Spleen (tissue), 11 donors: ENCODE measurements at regions not wholly inside any gene's neighbourhood (a gene's known extent, or its start where the extent isn't known, plus 50 kb on each side); places are given as distances from the start of the nearest gene placed in this dataset.

Source experiments
- DNase-seq: peaks from one replicate; pipeline ENCODE4 v3.0.0-alpha.2; 2020
- H3K27ac ChIP-seq, 8 donors: fragments of 200-600 bp; sonication (generic) in 7 of 8; 1 replicate in 4 of 8; 2 replicates in 4 of 8; pipeline versions ENCODE4 v1.5.0 to v1.8.0; 2016 to 2021; ENCODE audit warnings: inconsistent platforms in 4 of 8, mild to moderate bottlenecking in 4 of 8, moderate library complexity in 1 of 8
- H3K27me3 ChIP-seq, 7 donors: fragments of 200-600 bp; sonication (generic) in 6 of 7; replicated peaks in 1 of 7; 1 replicate in 4 of 7; 2 replicates in 3 of 7; pipeline versions ENCODE4 v1.5.0 to v1.8.0; 2016 to 2021; ENCODE audit warnings: inconsistent platforms in 3 of 7, mild to moderate bottlenecking in 1 of 7
- H3K36me3 ChIP-seq, 6 donors: fragments of 200-600 bp; sonication (generic) in 5 of 6; 1 replicate in 4 of 6; 2 replicates in 2 of 6; pipeline versions ENCODE4 v1.5.0 to v1.8.0; 2016 to 2021; ENCODE audit warnings: inconsistent platforms in 2 of 6
- H3K4me1 ChIP-seq, 6 donors: fragments of 200-600 bp; sonication (generic) in 5 of 6; 1 replicate in 3 of 6; 2 replicates in 3 of 6; pipeline versions ENCODE4 v1.5.0 to v1.8.0; 2016 to 2021; ENCODE audit warnings: inconsistent platforms in 3 of 6
- H3K4me3 ChIP-seq, 8 donors: fragments of 200-600 bp; sonication (generic) in 7 of 8; 1 replicate in 4 of 8; 2 replicates in 4 of 8; pipeline versions ENCODE4 v1.5.0 to v1.8.0; 2016 to 2021; ENCODE audit warnings: inconsistent platforms in 4 of 8, mild to moderate bottlenecking in 4 of 8, moderate library complexity in 2 of 8
- H3K9me3 ChIP-seq, 8 donors: fragments of 200-600 bp; sonication (generic) in 7 of 8; 1 replicate in 4 of 8; 2 replicates in 4 of 8; pipeline versions ENCODE4 v1.5.0 to v1.8.0; 2016 to 2021; ENCODE audit warnings: inconsistent platforms in 4 of 8
- CTCF ChIP-seq, 11 experiments: fragments of 200-600 bp in 7 of 11; fragments of 450-650 bp in 4 of 11; sonication (generic) in 4 of 11; IDR thresholded peaks in 8 of 11; conservative IDR thresholded peaks in 3 of 11; 1 replicate in 7 of 11; 2 replicates in 4 of 11; pipeline versions ENCODE4 v1.4.0 to v1.8.0; 2016 to 2021; ENCODE audit warnings: antibody characterized with exemption in 11 of 11, inconsistent platforms in 4 of 11, mild to moderate bottlenecking in 1 of 11
- POLR2A ChIP-seq, 3 donors: fragments of 450-650 bp; IDR thresholded peaks; one replicate each; pipeline ENCODE4 v1.5.1; 2017; ENCODE audit warnings: antibody characterized with exemption in 3 of 3, mild to moderate bottlenecking in 1 of 3
- POLR2AphosphoS5 ChIP-seq, 3 donors: sonication (generic); formaldehyde crosslinking; IDR thresholded peaks; one replicate each; pipeline ENCODE4 v1.5.1; 2017; ENCODE audit warnings: antibody characterized with exemption in 3 of 3
- WGBS, 5 donors: extraction: QIAGEN DNeasy Blood & Tissue Kit in 3 of 5; methylation state at CpG; one replicate each; pipeline versions ENCODE4 v1.1.5 to v1.1.7; 2013 to 2018; 5-methylcytosine and 5-hydroxymethylcytosine counted together
- intact Hi-C: fragments of 100-400 bp; cut with DNase I; formaldehyde crosslinking; loops from one replicate; pipeline ENCODE4 v1.15.0; 2023; ENCODE audit warnings: low total_unique reads
- donor health status: healthy with polysubstance abuse.
- donor health status: DM: no; HTN: no; CAD: no; lungs with moderate emphysema.
- donor health status: DM: no; HTN: no; CAD: no.
- donor health status: Bipolar disorder and iron deficiency.
- donor health status: healthy.
- donor health status: DM: no; HTN: no; CAD: no.
- donor health status: DM: yes; HTN: yes; CAD: no.

DNA sequence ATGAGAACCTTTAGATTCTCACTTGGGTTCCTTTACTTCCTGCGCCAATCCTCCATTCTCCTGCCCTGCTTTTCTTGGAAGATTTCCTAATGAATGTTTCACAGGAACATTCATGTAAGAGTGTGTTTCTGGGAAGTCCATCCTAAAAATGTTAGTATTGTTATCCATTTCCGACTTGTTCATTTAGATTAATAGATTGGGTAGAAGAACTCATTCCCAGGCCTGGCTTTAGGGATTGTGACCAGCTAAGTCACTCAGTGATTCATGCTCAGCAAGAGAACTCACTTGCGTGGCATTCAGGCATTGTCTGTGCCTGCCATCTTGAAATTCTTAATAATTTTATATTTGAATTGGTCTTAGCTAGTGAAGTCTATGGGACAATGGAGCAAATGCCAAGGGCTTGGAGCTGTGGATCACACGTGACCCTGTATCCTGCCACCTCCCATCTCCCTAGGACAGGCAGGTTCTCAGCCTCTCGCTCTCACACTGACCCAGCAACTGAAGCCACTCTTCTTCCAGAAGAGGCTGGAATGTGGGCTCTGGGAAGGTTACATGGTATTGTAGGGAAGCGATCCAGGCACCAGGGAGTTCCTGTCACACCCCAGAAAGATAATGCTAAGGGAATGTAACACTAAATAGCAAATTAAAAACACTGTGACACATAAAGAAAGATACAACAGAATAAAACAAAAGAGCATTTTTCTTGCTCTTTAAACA lies 562.1 kb downstream of the TMA16 start:
- no peak overlapping the region for H3K27ac ChIP-seq
- H3K9me3 ChIP-seq: no peaks in the 10 kb centered on the region
- no peaks in the 10 kb centered on the region for H3K4me1 ChIP-seq
- WGBS, 5 donors: 80 to 86% (median 82%) methylated on average over 6 of the region's 6 CpGs
- intact Hi-C loops: no loop called here
- H3K36me3 ChIP-seq: no peaks in the 10 kb centered on the region
- DNase-seq: no peak
- H3K27me3 ChIP-seq: no peaks in the 10 kb centered on the region
- no peak for TF ChIP-seq POLR2AphosphoS5 (IDR thresholded peaks at IDR 0.05)
- no peak for TF ChIP-seq POLR2A (IDR thresholded peaks at IDR 0.05)
- no peak for TF ChIP-seq CTCF (IDR thresholded peaks at IDR 0.05 in 8 of 11, conservative IDR thresholded peaks at IDR 0.05 in 3 of 11)
- H3K4me3 ChIP-seq: no peak overlapping the region

- intact Hi-C loops: no loop called here
- Histone ChIP-seq H3K27ac (no peak overlapping the region), H3K4me1 (no peaks in the 10 kb centered on the region), H3K36me3 (no peaks in the 10 kb centered on the region), H3K9me3 (peaks cover 0 to 10% (median 1%) of the 10 kb centered on the region in 8 donors), H3K27me3 (no peaks in the 10 kb centered on the region), H3K4me3 (no peak overlapping the region)
- no peak for DNase-seq
- 80 to 86% (median 85%) methylated on average over 5 of the region's 5 CpGs for WGBS, 5 donors
- TF ChIP-seq POLR2A (IDR thresholded peaks at IDR 0.05) (no peak), CTCF (IDR thresholded peaks at IDR 0.05 in 8 of 11, conservative IDR thresholded peaks at IDR 0.05 in 3 of 11) (no peak), POLR2AphosphoS5 (IDR thresholded peaks at IDR 0.05) (no peak)
Measured at GRCh38 chr4:164058776-164059445, 564.4 kb downstream of the TMA16 start.

- no peak overlapping the region for H3K27ac ChIP-seq
- H3K4me3 ChIP-seq: no peak overlapping the region
- intact Hi-C loops: no loop called here
Measured at GRCh38 chr4:164060456-164060855, 566.0 kb downstream of the TMA16 start.

More at GRCh38 chr4:164060456-164060855, 566.0 kb downstream of the TMA16 start:
- H3K27me3 ChIP-seq: no peaks in the 10 kb centered on the region
- DNase-seq: no peak
- 64 to 82% (median 69%) methylated on average over 3 of the region's 3 CpGs for WGBS, 5 donors
- H3K4me1 ChIP-seq: no peaks in the 10 kb centered on the region
- no peaks in the 10 kb centered on the region for H3K36me3 ChIP-seq
- peaks cover 0 to 19% (median 6%) of the 10 kb centered on the region in 8 donors for H3K9me3 ChIP-seq
- no peak for TF ChIP-seq POLR2A (IDR thresholded peaks at IDR 0.05)
- no peak for TF ChIP-seq CTCF (IDR thresholded peaks at IDR 0.05 in 8 of 11, conservative IDR thresholded peaks at IDR 0.05 in 3 of 11)
- no peak for TF ChIP-seq POLR2AphosphoS5 (IDR thresholded peaks at IDR 0.05)
